Activated T-helper 1 cell treated with anti-CD3 and anti-CD28 coated beads, Interleukin-12 subunit alpha, Interleukin-12 subunit beta, Interleukin-2, Interleukin-4 antibody, amounts not matched to agents 30 ng/mL and 10 ng/mL and 1 ng/mL, durations not matched to agents 14 hours and 24 hours and 36 hours (primary cell): ENCODE measurements at regions not wholly inside any gene's neighbourhood (a gene's known extent, or its start where the extent isn't known, plus 50 kb on each side); places are given as distances from the start of the nearest gene placed in this dataset.
"Not testable (repeated sequence)": the region's sequence is repeated elsewhere in the genome, so short reads cannot be mapped to it uniquely, and the experiment has no call there.

ENCODE experiments used
- DNase-seq: peaks from one replicate; pipeline ENCODE4 v3.0.0; 2021; ENCODE audit warnings: low spot score
- H3K27ac Mint-ChIP-seq: one replicate; pipeline ENCODE4 v1.8.0; 2021; ENCODE audit warnings: mild to moderate bottlenecking, mixed read lengths
- H3K27me3 Mint-ChIP-seq: one replicate; pipeline ENCODE4 v1.8.0; 2022; ENCODE audit warnings: mild to moderate bottlenecking, moderate library complexity, mixed read lengths; ENCODE audit not compliant: insufficient read depth
- H3K36me3 Mint-ChIP-seq: one replicate; pipeline ENCODE4 v1.8.0; 2021; ENCODE audit warnings: low read depth, mixed read lengths
- H3K4me1 Mint-ChIP-seq: one replicate; pipeline ENCODE4 v1.8.0; 2021; ENCODE audit warnings: low read depth, mixed read lengths
- H3K4me3 Mint-ChIP-seq: one replicate; pipeline ENCODE4 v1.8.0; 2021; ENCODE audit warnings: mild to moderate bottlenecking, moderate library complexity, mixed read lengths
- H3K9me3 Mint-ChIP-seq: one replicate; pipeline ENCODE4 v1.8.0; 2021; ENCODE audit warnings: mixed read lengths
- intact Hi-C: fragments of 100-400 bp; cut with micrococcal nuclease; formaldehyde crosslinking; loops from one replicate; pipeline ENCODE4 v1.15.1; 2024

- Mint-ChIP-seq H3K4me3 (peak overlapping the region; percentile 46), H3K4me1 (peaks cover 34% of the 10 kb centered on the region), H3K9me3 (no peaks in the 10 kb centered on the region), H3K36me3 (peaks cover 1% of the 10 kb centered on the region), H3K27ac (peak overlapping the region; percentile 32), H3K27me3 (peaks cover 59% of the 10 kb centered on the region)
- DNase-seq = peak; percentile 51
- intact Hi-C loops = loop anchor here (1.0 to 5.0 kb wide), 2 partner anchors 9 to 34 kb away; no protein-coding TSS in a partner anchor
These were observed 659.5 kb downstream of the TMEM121 start for GRCh38 chr14:106185837-106186233.

GRCh38 chr14:106187216-106187615 lies 660.8 kb downstream of the TMEM121 start:
- H3K36me3 Mint-ChIP-seq = peaks cover 1% of the 10 kb centered on the region
- peaks cover 34% of the 10 kb centered on the region for H3K4me1 Mint-ChIP-seq
- H3K9me3 Mint-ChIP-seq = no peaks in the 10 kb centered on the region
- no peak overlapping the region for H3K27ac Mint-ChIP-seq
- intact Hi-C loops = loop anchor here (5.0 kb wide), 1 partner anchor 35 kb away; no protein-coding TSS in a partner anchor
- no peak overlapping the region for H3K4me3 Mint-ChIP-seq
- H3K27me3 Mint-ChIP-seq = peaks cover 57% of the 10 kb centered on the region
- no peak for DNase-seq

DNA sequence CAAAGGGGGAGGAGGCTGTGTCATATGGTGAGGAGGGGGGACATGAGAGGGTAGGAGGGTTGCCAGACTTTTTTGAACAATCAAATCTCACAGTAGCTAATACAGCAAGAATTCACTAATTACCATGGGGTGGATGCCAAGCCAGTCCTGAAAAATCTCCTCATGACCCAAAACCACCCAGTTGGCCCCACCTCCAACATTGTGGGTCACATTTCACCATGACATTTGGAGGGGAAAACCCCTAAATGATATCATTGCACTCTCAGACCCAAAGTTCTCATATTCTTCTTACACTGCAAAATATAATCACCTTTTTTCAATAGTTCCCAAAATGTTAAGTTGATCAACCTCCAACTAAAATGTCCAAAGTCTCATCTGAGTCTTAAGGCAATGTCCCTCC lies 666.3 kb downstream of the TMEM121 start:
- Mint-ChIP-seq H3K4me1 (peaks cover 18% of the 10 kb centered on the region), H3K27me3 (peaks cover 61% of the 10 kb centered on the region)
- DNase-seq, H3K36me3 Mint-ChIP-seq, H3K9me3 Mint-ChIP-seq, H3K27ac Mint-ChIP-seq, H3K4me3 Mint-ChIP-seq: not testable (repeated sequence)
- intact Hi-C loops = loop anchor here (1.0 kb wide), 1 partner anchor 8 kb away; no protein-coding TSS in a partner anchor

DNA sequence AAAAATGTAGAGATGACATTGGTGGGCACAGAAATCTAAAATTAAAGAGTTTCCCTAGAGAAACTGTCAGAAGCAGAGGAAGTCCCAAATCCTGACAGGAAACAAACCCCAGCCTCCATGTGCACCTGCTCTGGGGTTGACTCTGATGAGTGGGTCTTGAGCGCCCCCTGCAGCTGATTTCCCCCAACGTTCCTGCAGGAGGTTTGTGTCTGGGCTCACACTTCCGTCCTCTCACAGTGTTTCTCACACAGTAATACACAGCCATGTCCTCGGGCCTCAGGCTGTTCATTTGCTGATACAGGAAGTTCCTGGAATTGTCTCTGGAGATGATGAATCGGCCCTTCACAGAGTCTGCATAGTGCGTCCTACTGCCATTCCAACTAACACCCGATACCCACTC lies 670.1 kb downstream of the TMEM121 start:
- Mint-ChIP-seq H3K4me1 (peaks cover 32% of the 10 kb centered on the region), H3K27me3 (peaks cover 63% of the 10 kb centered on the region)
- H3K27ac Mint-ChIP-seq, intact Hi-C loops, H3K4me3 Mint-ChIP-seq, H3K9me3 Mint-ChIP-seq, H3K36me3 Mint-ChIP-seq: not testable (repeated sequence)
- DNase-seq = peak; percentile 44

DNA sequence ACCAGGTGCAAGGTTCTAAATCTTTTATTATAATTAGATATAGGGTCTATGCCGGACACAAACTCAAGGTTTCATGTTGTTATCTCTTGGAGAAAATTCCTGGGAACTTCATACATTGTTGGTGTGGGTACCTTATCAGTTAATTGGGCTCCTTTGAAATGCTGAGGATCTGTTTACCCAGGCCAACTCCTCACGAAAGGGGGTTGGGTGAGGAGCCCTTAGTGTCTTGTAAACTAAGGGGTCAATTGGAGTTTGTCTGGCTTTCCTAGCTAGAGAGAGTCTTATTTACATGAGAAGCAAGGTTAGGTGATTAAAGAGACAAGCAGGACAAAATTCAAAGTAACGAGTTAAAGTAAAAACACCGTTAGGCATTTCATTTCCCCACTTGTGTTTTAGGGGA lies 670.9 kb downstream of the TMEM121 start:
- H3K36me3 Mint-ChIP-seq, DNase-seq, intact Hi-C loops, H3K9me3 Mint-ChIP-seq, H3K27ac Mint-ChIP-seq, H3K4me3 Mint-ChIP-seq: not testable (repeated sequence)
- peaks cover 32% of the 10 kb centered on the region for H3K4me1 Mint-ChIP-seq
- peaks cover 65% of the 10 kb centered on the region for H3K27me3 Mint-ChIP-seq

DNA sequence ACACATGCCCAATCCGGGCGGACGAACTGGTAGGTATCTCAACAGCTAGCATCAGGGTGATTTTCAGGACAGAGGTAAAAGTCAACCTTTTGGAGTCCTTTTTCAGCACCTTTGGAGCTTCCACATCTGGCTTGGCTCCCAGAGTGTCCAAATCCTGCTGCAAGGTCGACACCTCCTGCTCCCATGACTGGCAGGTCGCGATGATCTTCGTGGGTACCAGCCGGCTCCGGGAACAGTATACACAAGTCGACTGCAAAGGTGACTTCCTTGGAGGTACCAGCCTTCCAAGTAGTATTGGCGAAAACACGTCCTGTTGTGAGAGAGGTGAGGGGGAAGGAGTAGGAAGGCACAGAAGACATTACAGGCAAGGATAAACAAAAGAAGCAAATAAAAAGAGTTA lies 672.7 kb downstream of the TMEM121 start:
- Mint-ChIP-seq H3K27me3 (peaks cover 56% of the 10 kb centered on the region), H3K36me3 (no peaks in the 10 kb centered on the region), H3K4me1 (peaks cover 22% of the 10 kb centered on the region), H3K27ac (no peak overlapping the region), H3K9me3 (no peaks in the 10 kb centered on the region), H3K4me3 (no peak overlapping the region)
- intact Hi-C loops = no loop called here
- DNase-seq = no peak

GRCh38 chr14:106200541-106201315 lies 674.3 kb downstream of the TMEM121 start:
- H3K9me3 Mint-ChIP-seq = no peaks in the 10 kb centered on the region
- H3K27ac Mint-ChIP-seq = no peak overlapping the region
- no peaks in the 10 kb centered on the region for H3K36me3 Mint-ChIP-seq
- no peak for DNase-seq
- intact Hi-C loops = no loop called here
- peaks cover 50% of the 10 kb centered on the region for H3K27me3 Mint-ChIP-seq
- H3K4me1 Mint-ChIP-seq = peaks cover 22% of the 10 kb centered on the region
- H3K4me3 Mint-ChIP-seq = peak overlapping the region; percentile 28

- Mint-ChIP-seq H3K4me3 (no peak overlapping the region), H3K27ac (no peak overlapping the region), H3K36me3 (no peaks in the 10 kb centered on the region), H3K27me3 (peaks cover 50% of the 10 kb centered on the region), H3K4me1 (peaks cover 18% of the 10 kb centered on the region), H3K9me3 (no peaks in the 10 kb centered on the region)
- intact Hi-C loops = no loop called here
- DNase-seq = no peak
These were observed 675.0 kb downstream of the TMEM121 start for GRCh38 chr14:106201376-106201775.

DNA sequence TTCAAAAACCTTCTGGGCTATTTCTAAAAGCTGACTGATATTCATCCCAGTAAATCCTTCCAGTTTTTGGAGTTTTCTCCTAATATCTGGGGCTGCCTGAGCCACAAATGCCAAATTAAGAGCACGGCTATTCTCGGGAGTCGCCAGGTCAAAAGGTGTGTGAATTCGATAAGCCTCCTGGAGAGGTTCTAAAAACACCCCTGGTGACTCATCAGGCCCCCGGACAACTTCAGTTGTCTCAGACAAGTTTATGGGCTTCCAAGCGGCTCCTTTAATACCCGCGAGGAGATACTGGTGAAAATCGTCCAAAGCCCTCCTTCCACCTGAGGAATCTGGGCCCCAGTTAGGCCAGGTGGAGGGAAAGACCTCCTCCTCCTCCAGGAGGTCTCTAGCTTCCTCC lies 677.1 kb downstream of the TMEM121 start:
- Mint-ChIP-seq H3K36me3 (no peaks in the 10 kb centered on the region), H3K4me3 (no peak overlapping the region), H3K27me3 (peaks cover 46% of the 10 kb centered on the region), H3K27ac (no peak overlapping the region), H3K4me1 (peaks cover 14% of the 10 kb centered on the region), H3K9me3 (no peaks in the 10 kb centered on the region)
- DNase-seq = no peak
- intact Hi-C loops = no loop called here

DNA sequence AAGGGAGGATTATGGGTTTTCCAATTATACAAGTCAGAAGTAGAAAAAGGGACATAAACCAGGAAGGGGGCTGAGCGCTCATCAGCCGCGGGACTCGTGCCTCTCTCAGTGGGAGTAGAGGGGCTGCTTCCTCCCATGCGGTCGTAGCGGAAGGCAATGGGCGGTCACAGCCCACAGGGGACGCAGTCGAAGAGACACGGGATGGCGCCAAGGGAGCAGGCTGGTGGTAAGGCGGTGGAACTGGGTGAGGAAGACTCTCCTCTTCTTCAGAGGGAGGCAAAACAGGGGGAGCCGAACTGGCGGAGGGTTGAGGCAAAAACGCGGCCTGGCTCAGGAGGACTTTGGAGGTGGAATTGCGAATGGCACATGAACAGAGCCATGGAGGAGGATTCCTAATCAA lies 677.7 kb downstream of the TMEM121 start:
- Mint-ChIP-seq H3K4me3 (no peak overlapping the region), H3K27me3 (peaks cover 47% of the 10 kb centered on the region), H3K4me1 (peaks cover 14% of the 10 kb centered on the region), H3K9me3 (no peaks in the 10 kb centered on the region), H3K27ac (no peak overlapping the region), H3K36me3 (no peaks in the 10 kb centered on the region)
- intact Hi-C loops = no loop called here
- DNase-seq = no peak

DNA sequence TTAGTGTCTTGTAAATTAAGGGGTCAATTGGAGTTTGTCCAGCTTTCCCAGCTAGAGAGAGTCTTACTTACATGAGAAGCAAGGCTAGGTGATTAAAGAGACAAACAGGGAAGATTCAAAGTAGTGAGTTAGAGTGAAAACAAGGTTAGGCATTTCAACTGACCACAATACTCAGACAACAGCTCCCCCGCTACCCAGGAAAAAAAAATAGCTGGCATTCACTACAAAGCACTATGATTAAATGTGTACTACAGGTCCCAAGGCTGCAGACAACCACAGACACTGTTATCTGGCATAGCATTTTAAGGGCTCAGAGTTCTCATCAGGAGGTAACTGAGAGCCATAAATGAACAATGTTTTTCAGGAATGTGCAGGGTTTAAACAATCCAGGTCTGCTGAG lies 680.9 kb downstream of the TMEM121 start:
- Mint-ChIP-seq H3K27ac (no peak overlapping the region), H3K4me1 (no peaks in the 10 kb centered on the region), H3K4me3 (no peak overlapping the region), H3K36me3 (no peaks in the 10 kb centered on the region), H3K9me3 (no peaks in the 10 kb centered on the region), H3K27me3 (peaks cover 34% of the 10 kb centered on the region)
- intact Hi-C loops = no loop called here
- DNase-seq = no peak

DNA sequence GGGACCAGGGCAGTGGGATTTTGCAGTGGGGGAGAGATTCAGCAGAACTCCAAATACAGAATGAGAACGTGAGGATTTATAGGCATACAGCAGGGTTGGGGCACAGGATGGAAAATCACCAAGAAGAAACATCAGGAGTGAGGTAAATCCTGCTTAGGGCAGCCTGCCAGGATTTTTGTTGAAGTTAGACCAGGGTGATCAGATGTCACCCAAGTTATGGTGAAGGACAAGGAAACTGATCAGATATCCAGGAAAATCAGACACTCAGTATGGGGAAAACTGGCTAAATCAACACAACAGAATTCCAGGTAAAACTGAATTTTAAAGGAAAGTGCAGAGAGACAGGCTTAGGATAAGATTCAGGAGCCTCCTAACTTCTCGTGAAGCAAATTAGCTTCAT lies 682.4 kb downstream of the TMEM121 start:
- H3K9me3 Mint-ChIP-seq = no peaks in the 10 kb centered on the region
- intact Hi-C loops = no loop called here
- H3K4me3 Mint-ChIP-seq = no peak overlapping the region
- H3K27ac Mint-ChIP-seq = no peak overlapping the region
- DNase-seq = no peak
- H3K4me1 Mint-ChIP-seq = no peaks in the 10 kb centered on the region
- H3K27me3 Mint-ChIP-seq = peaks cover 30% of the 10 kb centered on the region
- H3K36me3 Mint-ChIP-seq = no peaks in the 10 kb centered on the region

- no peak for DNase-seq
- Mint-ChIP-seq H3K4me3 (no peak overlapping the region), H3K27ac (no peak overlapping the region)
These were observed 683.4 kb downstream of the TMEM121 start for GRCh38 chr14:106209755-106210154.

GRCh38 chr14:106210650-106211049 lies 684.3 kb downstream of the TMEM121 start:
- intact Hi-C loops = no loop called here
- Mint-ChIP-seq H3K4me1 (no peaks in the 10 kb centered on the region), H3K27ac (no peak overlapping the region), H3K27me3 (peaks cover 28% of the 10 kb centered on the region), H3K36me3 (no peaks in the 10 kb centered on the region), H3K9me3 (no peaks in the 10 kb centered on the region), H3K4me3 (no peak overlapping the region)
- DNase-seq = no peak

More at GRCh38 chr14:106209755-106210154, 683.4 kb downstream of the TMEM121 start:
- Mint-ChIP-seq H3K27me3 (peaks cover 28% of the 10 kb centered on the region), H3K4me1 (no peaks in the 10 kb centered on the region), H3K9me3 (no peaks in the 10 kb centered on the region), H3K36me3 (no peaks in the 10 kb centered on the region)
- intact Hi-C loops = no loop called here
